Neural cell (in vitro differentiated cells): ENCODE measurements at regions not wholly inside any gene's neighbourhood (a gene's known extent, or its start where the extent isn't known, plus 50 kb on each side); places are given as distances from the start of the nearest gene placed in this dataset.

ENCODE experiments used
- H2AFZ ChIP-seq: fragments of 200-600, 300-800 bp; sonication (generic), shearing (Covaris generic); 2 replicates; pipeline ENCODE4 v1.6.0; 2014; ENCODE audit warnings: low read depth, mild to moderate bottlenecking, antibody characterized with exemption, low read length, moderate library complexity
- H3F3A ChIP-seq: fragments of 200-600 bp; shearing (Covaris generic); 2 replicates; pipeline ENCODE4 v1.6.1; 2016; ENCODE audit warnings: mild to moderate bottlenecking, moderate library complexity, mixed read lengths, antibody characterized with exemption, low read length; ENCODE audit not compliant: insufficient read depth, poor library complexity, severe bottlenecking
- H3K27ac ChIP-seq: fragments of 200-600, 300-800 bp; sonication (generic), shearing (Covaris generic); 2 replicates; pipeline ENCODE4 v1.5.1; 2014; ENCODE audit warnings: mild to moderate bottlenecking, low read length, moderate library complexity
- H3K27me3 ChIP-seq: fragments of 300-800, 200-600 bp; sonication (generic), shearing (Covaris generic); 2 replicates; pipeline ENCODE4 v1.6.0; 2014; ENCODE audit warnings: mild to moderate bottlenecking, low read depth, low read length, moderate library complexity; ENCODE audit not compliant: insufficient read depth
- H3K36me3 ChIP-seq: fragments of 300-800, 200-600 bp; sonication (generic), shearing (Covaris generic); 2 replicates; pipeline ENCODE4 v1.5.1; 2014; ENCODE audit warnings: mild to moderate bottlenecking, antibody characterized with exemption, low read length, moderate library complexity; ENCODE audit not compliant: insufficient read depth
- H3K4me2 ChIP-seq: fragments of 300-800, 200-600 bp; sonication (generic), shearing (Covaris generic); 2 replicates; pipeline ENCODE4 v1.6.0; 2014; ENCODE audit warnings: mild to moderate bottlenecking, low read length
- H3K4me3 ChIP-seq: fragments of 300-800, 200-600 bp; sonication (generic), shearing (Covaris generic); 2 replicates; pipeline ENCODE4 v1.5.1; 2014; ENCODE audit warnings: mild to moderate bottlenecking, low read length, moderate library complexity
- H3K79me2 ChIP-seq: fragments of 200-600 bp; shearing (Covaris generic); replicated peaks from 2 replicates; pipeline ENCODE4 v1.6.0; 2014; ENCODE audit warnings: mild to moderate bottlenecking, low read length, moderate library complexity; ENCODE audit not compliant: insufficient read depth
- H3K9ac ChIP-seq: fragments of 300-800, 200-600 bp; sonication (generic), shearing (Covaris generic); 2 replicates; pipeline ENCODE4 v1.6.1; 2016; ENCODE audit warnings: mild to moderate bottlenecking, low read length, mixed read lengths
- H3K9me2 ChIP-seq: fragments of 200-600 bp; shearing (Covaris generic); 2 replicates; pipeline ENCODE4 v1.6.1; 2016; ENCODE audit warnings: mild to moderate bottlenecking, low read length, mixed read lengths; ENCODE audit not compliant: insufficient read depth
- H3K9me3 ChIP-seq: fragments of 200-600, 300-800 bp; sonication (generic), shearing (Covaris generic); 2 replicates; pipeline ENCODE4 v1.6.1; 2016; ENCODE audit warnings: mild to moderate bottlenecking, mixed run types, low read length, moderate library complexity, mixed read lengths
- H4K20me1 ChIP-seq: fragments of 200-600 bp; shearing (Covaris generic); 2 replicates; pipeline ENCODE4 v1.6.1; 2016; ENCODE audit warnings: mild to moderate bottlenecking, mixed run types; ENCODE audit not compliant: insufficient read depth
- CTCF ChIP-seq: fragments of 450-650 bp; IDR thresholded peaks from 2 replicates; pipeline ENCODE4 v1.5.1; 2014; ENCODE audit warnings: antibody characterized with exemption, mild to moderate bottlenecking, moderate library complexity; ENCODE audit not compliant: poor library complexity, severe bottlenecking
- EP300 ChIP-seq: fragments of 450-650 bp; conservative IDR thresholded peaks from 2 replicates; pipeline ENCODE4 v1.6.1; 2014; ENCODE audit warnings: antibody characterized with exemption, mild to moderate bottlenecking, moderate library complexity; ENCODE audit not compliant: poor library complexity, severe bottlenecking
- EZH2 ChIP-seq: fragments of 200-600, 300-800 bp; shearing (Covaris generic), sonication (generic); IDR thresholded peaks from 2 replicates; pipeline ENCODE4 v1.6.1; 2014; ENCODE audit warnings: antibody characterized with exemption, low read length, borderline replicate concordance, mild to moderate bottlenecking; ENCODE audit not compliant: insufficient read depth, poor library complexity, severe bottlenecking
- MXI1 ChIP-seq: fragments of 450-650 bp; conservative IDR thresholded peaks from 2 replicates; pipeline ENCODE4 v1.6.1; 2014; ENCODE audit warnings: antibody characterized with exemption, mild to moderate bottlenecking; ENCODE audit not compliant: poor library complexity, severe bottlenecking
- POLR2AphosphoS5 ChIP-seq: IDR thresholded peaks from 2 replicates; pipeline ENCODE4 v1.6.1; 2012
- RAD21 ChIP-seq: fragments of 450-650 bp; conservative IDR thresholded peaks from 2 replicates; pipeline ENCODE4 v1.6.1; 2014; ENCODE audit warnings: antibody characterized with exemption, mild to moderate bottlenecking, moderate library complexity
- REST ChIP-seq: IDR thresholded peaks from 2 replicates; pipeline ENCODE4 v1.6.1; 2012; ENCODE audit warnings: borderline replicate concordance
- SMC3 ChIP-seq: fragments of 450-650 bp; conservative IDR thresholded peaks from 2 replicates; pipeline ENCODE4 v1.6.1; 2014; ENCODE audit warnings: antibody characterized with exemption, mild to moderate bottlenecking, moderate library complexity; ENCODE audit not compliant: poor library complexity
- TAF1 ChIP-seq: IDR thresholded peaks from 2 replicates; pipeline ENCODE4 v1.6.1; 2012; ENCODE audit warnings: low read depth

DNA sequence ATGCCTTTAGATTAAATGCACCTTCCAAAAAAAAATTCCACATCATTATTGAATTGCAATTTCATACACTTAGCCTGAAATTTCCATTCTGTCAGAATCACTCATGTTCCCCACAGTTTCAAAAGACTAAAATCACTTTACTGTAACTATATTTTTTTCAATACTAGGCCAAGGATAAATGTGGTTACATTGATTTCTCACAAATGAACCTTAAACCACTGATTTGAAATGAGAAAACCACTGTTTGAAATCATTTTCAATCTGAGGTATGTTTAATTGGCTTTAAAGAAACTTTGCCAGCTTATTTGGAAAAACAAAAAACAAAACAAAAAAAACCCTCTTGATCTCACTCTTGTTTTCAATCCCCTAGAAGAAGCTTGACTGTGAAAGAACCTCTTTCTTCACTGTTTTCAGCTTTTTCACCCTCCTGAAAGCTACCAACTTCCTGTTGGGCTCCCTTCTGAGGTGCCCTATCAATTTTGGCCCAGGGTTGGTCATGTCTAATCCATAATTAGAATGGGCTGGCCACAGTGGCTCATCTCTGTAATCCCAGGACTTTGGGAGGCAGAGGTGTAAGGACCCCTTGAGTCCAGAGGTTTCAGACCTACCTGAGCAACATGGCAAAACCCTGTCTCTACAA, 242.5 kb downstream of the ADGRG6 start:
- Histone ChIP-seq H3K27me3 (no peaks in the 10 kb centered on the region), H3K36me3 (no peaks in the 10 kb centered on the region), H3K9me3 (no peaks in the 10 kb centered on the region), H3F3A (no peaks in the 10 kb centered on the region), H3K4me2 (no peak overlapping the region), H3K79me2 (no peaks in the 10 kb centered on the region), H3K4me3 (no peak overlapping the region), H4K20me1 (no peaks in the 10 kb centered on the region), H2AFZ (no peak overlapping the region), H3K9ac (no peak overlapping the region), H3K9me2 (no peaks in the 10 kb centered on the region), H3K27ac (no peak overlapping the region)
- no peak for TF ChIP-seq REST
- no peak for TF ChIP-seq EZH2
- TF ChIP-seq CTCF, result no peak
- TF ChIP-seq RAD21, result no peak
- no peak for TF ChIP-seq TAF1
- TF ChIP-seq POLR2AphosphoS5, result no peak
- no peak for TF ChIP-seq EP300
- no peak for TF ChIP-seq SMC3
- no peak for TF ChIP-seq MXI1

DNA sequence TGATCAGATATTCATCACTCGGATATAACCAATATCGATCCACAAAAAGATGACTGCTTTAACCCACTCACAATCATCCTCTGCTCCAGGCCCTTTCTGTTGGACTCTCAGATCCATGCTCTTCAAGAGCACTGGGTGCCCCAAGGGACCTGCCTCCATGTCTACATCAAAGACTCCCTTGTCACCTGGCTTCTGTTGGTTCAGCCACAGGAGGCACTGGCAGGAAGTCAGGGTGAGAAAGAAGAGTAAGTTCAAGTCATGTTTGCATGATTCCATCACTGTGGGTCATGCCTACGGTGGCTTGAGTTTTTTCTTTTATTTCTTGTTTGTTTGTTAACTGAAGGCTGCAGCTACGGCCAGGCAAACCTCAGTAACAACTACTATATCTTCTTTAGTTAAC, 243.3 kb downstream of the ADGRG6 start:
- Histone ChIP-seq H3K9me2 (no peaks in the 10 kb centered on the region), H3F3A (no peaks in the 10 kb centered on the region), H2AFZ (no peak overlapping the region), H4K20me1 (no peaks in the 10 kb centered on the region), H3K4me2 (no peak overlapping the region), H3K9me3 (no peaks in the 10 kb centered on the region), H3K27ac (no peak overlapping the region), H3K27me3 (no peaks in the 10 kb centered on the region), H3K4me3 (no peak overlapping the region), H3K36me3 (no peaks in the 10 kb centered on the region), H3K9ac (no peak overlapping the region), H3K79me2 (no peaks in the 10 kb centered on the region)
- no peak for TF ChIP-seq EP300
- TF ChIP-seq CTCF, result no peak
- no peak for TF ChIP-seq SMC3
- TF ChIP-seq MXI1, result no peak
- no peak for TF ChIP-seq POLR2AphosphoS5
- no peak for TF ChIP-seq REST
- TF ChIP-seq EZH2, result no peak
- TF ChIP-seq TAF1, result no peak
- no peak for TF ChIP-seq RAD21
